ENCODE measurements at regions not wholly inside any gene's neighbourhood (a gene's known extent, or its start where the extent isn't known, plus 50 kb on each side); places are given as distances from the start of the nearest gene placed in this dataset.
A peak's percentile ranks its signal among the peaks of the same experiment; 100 is the strongest.

- Histone ChIP-seq H3K4me2 (ENCODE audit: low read depth, low read length) (no peak overlapping the region), H3K4me1 (ENCODE audit: insufficient read depth, low read length) (no peaks in the 10 kb centered on the region), H3K27me3 (ENCODE audit: control insufficient read depth in 1 of 2, insufficient read depth in 2 of 2, low read length in 2 of 2) (no peaks in the 10 kb centered on the region), H3K79me2 (ENCODE audit: insufficient read depth, low read length) (no peaks in the 10 kb centered on the region), H2AFZ (ENCODE audit: low read length) (no peak overlapping the region), H3K9me3 (ENCODE audit: low read length) (no peaks in the 10 kb centered on the region), H3K27ac (ENCODE audit: extremely low read length, insufficient read depth, low read length) (no peak overlapping the region), H4K20me1 (ENCODE audit: insufficient read depth, low read length) (no peaks in the 10 kb centered on the region), H3K9ac (ENCODE audit: insufficient read depth, low read depth, low read length) (no peak overlapping the region), H3K4me3 (replicated peaks in 1 of 3; ENCODE audit: insufficient read depth in 1 of 3, low read depth in 2 of 3, low read length in 3 of 3) (no peak overlapping the region), H3K36me3 (replicated peaks in 1 of 2; ENCODE audit: control insufficient read depth in 1 of 2, insufficient read depth in 2 of 2, low read length in 2 of 2) (no peaks in the 10 kb centered on the region)
- FAIRE-seq (no peak), ATAC-seq (no peak), DNase-seq (ENCODE audit: low spot score) (no peak)
- POLR2A ChIA-PET, result no interaction called here
- TF ChIP-seq SRSF4 (IDR thresholded peaks at IDR 0.05; ENCODE audit: low read depth, low read length, poor library complexity, severe bottlenecking), result no peak
- TF ChIP-seq ZNF552 (CRISPR knock-in tag; IDR thresholded peaks at IDR 0.05; ENCODE audit: borderline replicate concordance), result no peak
- 1% methylated on average over 3 of the region's 3 CpGs for WGBS (ENCODE audit: low lambda C conversion rate)
- in situ Hi-C loops (cut with HindIII; ENCODE audit: extremely low pct_ligation_motif_present, low pct_unique_long_range_greater_than_20kb) (no loop called here), intact Hi-C loops (cut with micrococcal nuclease; ENCODE audit: unreplicated experiment) (no loop called here)
- CTCF ChIA-PET (ENCODE audit: low intra/inter-chr PET ratio, low total read pairs), result no interaction called here
- BruUV-seq (replicated peaks), result no TSS peak
Observed at GRCh38 chr9:81211741-81212140, 477.6 kb downstream of the TLE1 start.

GRCh38 chr9:81207651-81208050, 481.7 kb downstream of the TLE1 start:
- Histone ChIP-seq H4K20me1 (ENCODE audit: insufficient read depth, low read length) (no peaks in the 10 kb centered on the region), H3K4me1 (ENCODE audit: insufficient read depth, low read length) (no peaks in the 10 kb centered on the region), H3K4me3 (replicated peaks in 1 of 3; ENCODE audit: insufficient read depth in 1 of 3, low read depth in 2 of 3, low read length in 3 of 3) (no peak overlapping the region), H3K4me2 (ENCODE audit: low read depth, low read length) (no peak overlapping the region), H2AFZ (ENCODE audit: low read length) (no peak overlapping the region), H3K27me3 (ENCODE audit: control insufficient read depth in 1 of 2, insufficient read depth in 2 of 2, low read length in 2 of 2) (no peaks in the 10 kb centered on the region), H3K36me3 (replicated peaks in 1 of 2; ENCODE audit: control insufficient read depth in 1 of 2, insufficient read depth in 2 of 2, low read length in 2 of 2) (no peaks in the 10 kb centered on the region), H3K9me3 (ENCODE audit: low read length) (no peaks in the 10 kb centered on the region), H3K9ac (ENCODE audit: insufficient read depth, low read depth, low read length) (no peak overlapping the region), H3K79me2 (ENCODE audit: insufficient read depth, low read length) (no peaks in the 10 kb centered on the region), H3K27ac (ENCODE audit: extremely low read length, insufficient read depth, low read length) (no peak overlapping the region)
- ChIA-PET CTCF (ENCODE audit: low intra/inter-chr PET ratio, low total read pairs) (no interaction called here), POLR2A (no interaction called here)
- intact Hi-C loops (cut with micrococcal nuclease; ENCODE audit: unreplicated experiment), result no loop called here
- DNase-seq (ENCODE audit: low spot score) (no peak), ATAC-seq (no peak), FAIRE-seq (no peak)
- 69% methylated on average over 4 of the region's 4 CpGs for WGBS (ENCODE audit: low lambda C conversion rate)
- no TSS peak for BruUV-seq (replicated peaks)
- in situ Hi-C loops (cut with HindIII; ENCODE audit: extremely low pct_ligation_motif_present, low pct_unique_long_range_greater_than_20kb), result no loop called here
- TF ChIP-seq PRDM10 (CRISPR knock-in tag; IDR thresholded peaks at IDR 0.05; ENCODE audit: low read depth) (no peak), ZBTB49 (CRISPR knock-in tag; IDR thresholded peaks at IDR 0.05; ENCODE audit: borderline replicate concordance) (no peak), CEBPB (IDR thresholded peaks at IDR 0.05; ENCODE audit: borderline replicate concordance, low read depth, low read length) (peak; percentile 38; the same call in 1 of the 2 replicates)
